Adrenal gland (tissue), 9 donors: ENCODE measurements at regions not wholly inside any gene's neighbourhood (a gene's known extent, or its start where the extent isn't known, plus 50 kb on each side); places are given as distances from the start of the nearest gene placed in this dataset.
"Not testable (repeated sequence)": the region's sequence is repeated elsewhere in the genome, so short reads cannot be mapped to it uniquely, and the experiment has no call there.

ENCODE experiments used
- DNase-seq, 7 donors: peaks; one replicate each; pipeline ENCODE4 v3.0.0-alpha.2; 2019 to 2020
- H3K27ac ChIP-seq, 5 donors: fragments of 200-600 bp; sonication (generic) in 4 of 5; 1 replicate in 3 of 5; 2 replicates in 2 of 5; pipeline versions ENCODE4 v1.5.1 to v1.8.0; 2016 to 2020; ENCODE audit warnings: mild to moderate bottlenecking in 1 of 5
- H3K27me3 ChIP-seq: fragments of 200-600 bp; 2 replicates; pipeline ENCODE4 v1.8.0; 2021
- H3K36me3 ChIP-seq, 2 donors: fragments of 200-600 bp; replicated peaks in 1 of 2; 1 replicate in 1 of 2; 2 replicates in 1 of 2; pipeline versions ENCODE4 v1.5.1 to v1.8.0; 2018 to 2022
- H3K4me1 ChIP-seq, 2 donors: fragments of 200-600 bp; replicated peaks in 1 of 2; 1 replicate in 1 of 2; 2 replicates in 1 of 2; pipeline versions ENCODE4 v1.5.1 to v1.8.0; 2018 to 2021
- H3K4me3 ChIP-seq, 4 donors: fragments of 200-600 bp; sonication (generic) in 3 of 4; one replicate each; pipeline ENCODE4 v1.5.1; 2016 to 2018
- H3K9me3 ChIP-seq, 3 donors: fragments of 200-600 bp; sonication (generic) in 1 of 3; replicated peaks in 1 of 3; 1 replicate in 2 of 3; 2 replicates in 1 of 3; pipeline versions ENCODE4 v1.5.1 to v1.8.0; 2016 to 2021
- CTCF ChIP-seq, 6 experiments: fragments of 450-650 bp in 4 of 6; fragments of 200-600 bp in 2 of 6; sonication (generic) in 1 of 6; IDR thresholded peaks; 1 replicate in 5 of 6; 2 replicates in 1 of 6; pipeline versions ENCODE4 v1.5.1 to v1.8.0; 2016 to 2021; ENCODE audit warnings: antibody characterized with exemption in 6 of 6, mild to moderate bottlenecking in 2 of 6, moderate library complexity in 1 of 6
- POLR2A ChIP-seq, 2 donors: fragments of 450-650 bp; IDR thresholded peaks; one replicate each; pipeline ENCODE4 v1.6.1; 2017; ENCODE audit warnings: antibody characterized with exemption in 2 of 2, mild to moderate bottlenecking in 2 of 2, moderate library complexity in 1 of 2
- WGBS, 4 donors: extraction: QIAGEN DNeasy Blood & Tissue Kit in 2 of 4; methylation state at CpG; one replicate each; pipeline versions ENCODE4 v1.1.5 to v1.1.7; 2013 to 2017; 5-methylcytosine and 5-hydroxymethylcytosine counted together
- intact Hi-C, 2 donors: fragments of 100-400 bp; cut with DNase I; formaldehyde crosslinking; loops; one replicate each; pipeline versions ENCODE4 v1.14.1 to v1.15.0; 2022 to 2023
- donor health status: healthy with polysubstance abuse.
- donor health status: Bipolar disorder and iron deficiency.
- donor health status: DM: yes; HTN: yes; CAD: no.
- donor health status: DM: no; HTN: no; CAD: no.
- donor health status: DM: no; HTN: no; CAD: no.

DNA sequence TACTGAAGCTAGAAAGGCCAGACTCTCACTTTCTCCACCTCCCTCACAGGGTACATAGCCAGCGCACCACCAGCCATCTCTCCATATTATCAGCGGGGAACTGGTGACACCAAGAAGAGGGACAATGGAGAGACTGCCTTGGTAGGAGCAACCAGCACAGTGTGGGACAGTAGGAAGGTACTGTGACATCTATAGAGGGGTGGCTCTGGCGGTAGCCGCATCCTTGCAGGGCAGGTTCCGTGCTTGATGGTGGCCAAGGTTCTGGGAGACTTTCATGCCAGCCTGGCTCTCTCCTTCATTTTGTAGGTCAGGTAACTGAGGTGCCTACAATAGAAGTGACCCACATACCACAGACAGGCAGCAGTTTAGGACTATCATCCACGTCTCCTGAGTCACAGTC is 65.5 kb upstream of the SMIM23 start:
- Histone ChIP-seq H3K27me3 (peaks cover 8% of the 10 kb centered on the region), H3K4me3 (no peak overlapping the region), H3K4me1 (no peaks in the 10 kb centered on the region), H3K36me3 (no peaks in the 10 kb centered on the region), H3K9me3 (no peaks in the 10 kb centered on the region), H3K27ac (no peak overlapping the region)
- intact Hi-C loops, result no loop called here
- WGBS, 4 donors, result 69 to 79% (median 75%) methylated on average over 6 of the region's 6 CpGs
- DNase-seq, result no peak
- TF ChIP-seq POLR2A (IDR thresholded peaks at IDR 0.05), result no peak
- TF ChIP-seq CTCF (IDR thresholded peaks at IDR 0.05), result no peak

DNA sequence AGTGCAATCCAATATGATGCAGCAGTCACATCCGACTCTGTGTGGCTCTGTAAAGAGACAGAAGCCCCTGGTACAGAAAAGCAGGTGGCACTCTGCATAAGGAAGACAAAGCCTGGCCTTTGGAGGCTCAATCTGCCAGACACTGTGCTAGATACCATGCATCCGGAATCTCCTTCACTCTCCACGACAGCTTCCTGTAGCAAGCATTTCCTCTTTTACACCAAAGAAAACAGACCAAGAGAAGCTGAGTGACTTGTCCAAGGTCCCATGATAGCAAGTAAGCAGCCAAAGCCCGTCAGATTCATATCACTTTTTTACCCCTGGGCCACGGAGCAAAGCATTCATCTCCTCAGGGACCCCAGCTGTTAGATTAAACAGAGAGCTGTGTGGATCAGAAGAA is 64.2 kb upstream of the SMIM23 start:
- Histone ChIP-seq H3K27me3 (peaks cover 8% of the 10 kb centered on the region), H3K4me3 (no peak overlapping the region), H3K27ac (no peak overlapping the region), H3K9me3 (no peaks in the 10 kb centered on the region), H3K36me3 (no peaks in the 10 kb centered on the region), H3K4me1 (no peaks in the 10 kb centered on the region)
- WGBS, 4 donors, result 15 to 21% (median 19%) methylated on average over 5 of the region's 5 CpGs
- no peak for TF ChIP-seq POLR2A (IDR thresholded peaks at IDR 0.05)
- TF ChIP-seq CTCF (IDR thresholded peaks at IDR 0.05), result no peak
- intact Hi-C loops, result no loop called here
- DNase-seq, result no peak

DNA sequence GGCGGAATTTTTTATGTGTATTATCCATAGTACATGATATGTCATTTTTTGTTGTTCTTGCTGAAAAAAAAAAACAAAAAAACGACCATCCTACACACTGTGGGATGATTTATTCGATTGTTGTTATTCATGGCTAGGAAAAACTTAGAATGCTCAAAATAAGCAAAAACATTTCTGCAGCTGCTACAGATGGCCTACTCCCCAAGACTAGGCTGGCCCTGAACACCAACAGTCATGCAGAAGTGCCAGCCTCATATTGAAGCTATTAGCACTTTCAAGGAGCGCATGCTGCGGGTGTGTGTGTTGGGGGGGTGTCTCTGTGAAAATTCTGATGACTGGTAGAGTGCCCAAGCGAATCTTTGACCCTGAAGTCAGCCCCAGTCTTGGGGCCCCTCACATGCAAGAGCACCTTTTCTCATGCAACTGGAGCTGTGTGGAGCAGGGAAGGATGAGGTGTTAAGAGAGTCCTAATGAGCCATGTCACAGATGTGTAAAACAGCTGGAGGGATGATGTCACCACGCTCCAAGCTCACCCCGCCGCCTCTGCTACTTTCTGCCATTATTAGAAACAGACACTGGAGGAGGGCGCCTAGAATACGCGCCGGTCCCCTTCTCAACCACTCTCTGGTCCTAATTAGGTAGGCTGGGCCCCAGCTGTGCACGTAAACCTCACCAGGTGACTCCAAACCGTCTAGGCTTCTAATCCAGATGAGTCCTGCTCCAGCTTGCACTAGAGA is 61.0 kb upstream of the SMIM23 start:
- no peak for DNase-seq
- peaks cover 8% of the 10 kb centered on the region for H3K27me3 ChIP-seq
- 65 to 71% (median 68%) methylated on average over 14 to 15 of the region's 15 CpGs for WGBS, 4 donors
- H3K27ac ChIP-seq, result no peak overlapping the region
- H3K4me1 ChIP-seq, result no peaks in the 10 kb centered on the region
- no peak overlapping the region for H3K4me3 ChIP-seq
- peaks cover 0 to 7% (median 4%) of the 10 kb centered on the region in 3 donors for H3K9me3 ChIP-seq
- H3K36me3 ChIP-seq, result no peaks in the 10 kb centered on the region
- intact Hi-C loops, result no loop called here
- no peak for TF ChIP-seq CTCF (IDR thresholded peaks at IDR 0.05)
- no peak for TF ChIP-seq POLR2A (IDR thresholded peaks at IDR 0.05)

GRCh38 chr5:171725205-171725601 is 60.4 kb upstream of the SMIM23 start:
- Histone ChIP-seq H3K36me3 (no peaks in the 10 kb centered on the region), H3K27ac (no peak overlapping the region), H3K4me1 (no peaks in the 10 kb centered on the region), H3K4me3 (no peak overlapping the region), H3K27me3 (peaks cover 7% of the 10 kb centered on the region), H3K9me3 (peaks cover 0 to 7% (median 4%) of the 10 kb centered on the region in 3 donors)
- WGBS, 4 donors, result 41 to 58% (median 53%) methylated on average over 3 of the region's 3 CpGs
- intact Hi-C loops, result no loop called here
- DNase-seq, result no peak
- TF ChIP-seq POLR2A (IDR thresholded peaks at IDR 0.05) (no peak), CTCF (IDR thresholded peaks at IDR 0.05) (no peak)

- H3K36me3 ChIP-seq, DNase-seq, H3K4me1 ChIP-seq, H3K9me3 ChIP-seq, H3K27ac ChIP-seq, H3K4me3 ChIP-seq, intact Hi-C loops, H3K27me3 ChIP-seq: not testable (repeated sequence)
- WGBS, 4 donors, result 84 to 93% (median 89%) methylated on average over 2 of the region's 2 CpGs
Observed at GRCh38 chr5:171726819-171727218, 58.8 kb upstream of the SMIM23 start.
